ENCODE measurements at regions not wholly inside any gene's neighbourhood (a gene's known extent, or its start where the extent isn't known, plus 50 kb on each side); places are given as distances from the start of the nearest gene placed in this dataset.

DNA sequence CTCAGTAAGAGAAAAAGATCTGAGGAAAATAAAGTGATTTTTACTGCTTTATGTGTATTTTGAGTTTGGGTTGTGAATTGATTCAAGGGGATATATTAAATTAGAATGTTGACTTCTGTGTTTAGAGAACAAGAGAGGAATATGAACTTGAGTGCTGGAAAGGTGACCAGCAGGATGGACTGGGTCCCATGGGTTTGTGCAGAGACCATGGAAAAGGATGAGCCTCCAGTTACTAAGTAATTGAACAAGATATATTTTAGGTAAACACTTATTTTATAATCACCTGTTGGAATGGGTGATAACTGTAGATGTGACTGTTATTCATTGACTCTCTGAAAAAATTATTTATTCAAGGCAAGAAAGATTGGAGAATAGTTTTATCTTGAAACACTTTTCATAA is 82.0 kb upstream of the TOP3B start:
- Histone ChIP-seq H3K36me3 (no peaks in the 10 kb centered on the region), H3K27me3 (no peaks in the 10 kb centered on the region), H3K4me3 (replicated peaks in 1 of 3) (no peak overlapping the region), H3K4me1 (no peaks in the 10 kb centered on the region), H3K9me3 (no peaks in the 10 kb centered on the region), H3K27ac (no peak overlapping the region)
- TF ChIP-seq CTCF (IDR thresholded peaks at IDR 0.05) (no peak), POLR2A (IDR thresholded peaks at IDR 0.05) (no peak)
- DNase-seq: no peak
- intact Hi-C loops (cut with DNase I): no loop called here

GRCh38 chr22:22062306-22062793 is 79.8 kb upstream of the TOP3B start:
- no peak for TF ChIP-seq POLR2A (IDR thresholded peaks at IDR 0.05)
- no peak for TF ChIP-seq CTCF (IDR thresholded peaks at IDR 0.05)
- no peak overlapping the region for H3K27ac ChIP-seq
- no peak overlapping the region for H3K4me3 ChIP-seq (replicated peaks in 1 of 3)
- 89 to 92% methylated on average over 2 of the region's 2 CpGs for WGBS, 2 donors
- no peak for DNase-seq
- H3K4me1 ChIP-seq: no peaks in the 10 kb centered on the region
- no peaks in the 10 kb centered on the region for H3K27me3 ChIP-seq
- H3K36me3 ChIP-seq: no peaks in the 10 kb centered on the region
- H3K9me3 ChIP-seq: no peaks in the 10 kb centered on the region
- intact Hi-C loops (cut with DNase I): no loop called here

- intact Hi-C loops (cut with DNase I): no loop called here
- Histone ChIP-seq H3K27ac (no peak overlapping the region), H3K4me3 (replicated peaks in 1 of 3) (no peak overlapping the region), H3K4me1 (no peaks in the 10 kb centered on the region), H3K9me3 (no peaks in the 10 kb centered on the region), H3K36me3 (no peaks in the 10 kb centered on the region), H3K27me3 (no peaks in the 10 kb centered on the region)
- no peak for DNase-seq
- no peak for TF ChIP-seq POLR2A (IDR thresholded peaks at IDR 0.05)
- TF ChIP-seq CTCF (IDR thresholded peaks at IDR 0.05): no peak
- WGBS, 2 donors: 62 to 68% methylated on average over 11 of the region's 11 CpGs
Observed at GRCh38 chr22:22061085-22062077, 78.8 kb upstream of the TOP3B start.

- DNase-seq: peak; percentile 15 to 18
- intact Hi-C loops (cut with DNase I): no loop called here
- Histone ChIP-seq H3K36me3 (no peaks in the 10 kb centered on the region), H3K27me3 (no peaks in the 10 kb centered on the region), H3K27ac (no peak overlapping the region), H3K9me3 (no peaks in the 10 kb centered on the region), H3K4me1 (no peaks in the 10 kb centered on the region), H3K4me3 (replicated peaks in 1 of 3) (no peak overlapping the region)
- TF ChIP-seq POLR2A (IDR thresholded peaks at IDR 0.05) (no peak), CTCF (IDR thresholded peaks at IDR 0.05) (peak in 1 of 6 experiments; percentile 40)
- 59 to 62% methylated on average over 7 to 11 of the region's 11 CpGs for WGBS, 2 donors
Observed at GRCh38 chr22:22060200-22061084, 77.9 kb upstream of the TOP3B start.
